ENCODE measurements at regions not wholly inside any gene's neighbourhood (a gene's known extent, or its start where the extent isn't known, plus 50 kb on each side); places are given as distances from the start of the nearest gene placed in this dataset.

DNA sequence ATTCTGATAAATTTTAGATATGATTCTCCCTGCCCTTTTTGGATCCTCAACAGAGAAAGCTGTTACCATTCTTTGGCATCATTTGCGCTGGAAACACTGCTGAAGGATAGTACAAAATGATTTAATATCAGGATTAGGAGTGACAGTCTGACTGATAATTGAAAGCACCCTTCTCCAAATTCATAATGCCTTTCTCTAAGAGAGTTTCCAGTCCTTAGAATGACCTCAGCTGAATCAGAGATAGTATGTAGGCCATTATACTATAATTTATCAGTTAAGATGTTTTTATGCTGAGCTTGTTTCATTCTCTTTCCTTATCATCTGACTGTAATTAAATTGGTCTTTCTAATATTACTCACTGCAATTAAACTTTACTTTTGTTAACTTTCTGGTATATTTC is 166.7 kb downstream of the ZNF326 start:
- Mint-ChIP-seq H3K9me3 (peaks cover 2% of the 10 kb centered on the region), H3K36me3 (ENCODE audit: low read depth) (no peaks in the 10 kb centered on the region), H3K27me3 (ENCODE audit: low read depth) (peaks cover 5% of the 10 kb centered on the region), H3K4me1 (no peaks in the 10 kb centered on the region), H3K4me3 (no peak overlapping the region), H3K27ac (no peak overlapping the region)
- TF ChIP-seq, protein P1, sequence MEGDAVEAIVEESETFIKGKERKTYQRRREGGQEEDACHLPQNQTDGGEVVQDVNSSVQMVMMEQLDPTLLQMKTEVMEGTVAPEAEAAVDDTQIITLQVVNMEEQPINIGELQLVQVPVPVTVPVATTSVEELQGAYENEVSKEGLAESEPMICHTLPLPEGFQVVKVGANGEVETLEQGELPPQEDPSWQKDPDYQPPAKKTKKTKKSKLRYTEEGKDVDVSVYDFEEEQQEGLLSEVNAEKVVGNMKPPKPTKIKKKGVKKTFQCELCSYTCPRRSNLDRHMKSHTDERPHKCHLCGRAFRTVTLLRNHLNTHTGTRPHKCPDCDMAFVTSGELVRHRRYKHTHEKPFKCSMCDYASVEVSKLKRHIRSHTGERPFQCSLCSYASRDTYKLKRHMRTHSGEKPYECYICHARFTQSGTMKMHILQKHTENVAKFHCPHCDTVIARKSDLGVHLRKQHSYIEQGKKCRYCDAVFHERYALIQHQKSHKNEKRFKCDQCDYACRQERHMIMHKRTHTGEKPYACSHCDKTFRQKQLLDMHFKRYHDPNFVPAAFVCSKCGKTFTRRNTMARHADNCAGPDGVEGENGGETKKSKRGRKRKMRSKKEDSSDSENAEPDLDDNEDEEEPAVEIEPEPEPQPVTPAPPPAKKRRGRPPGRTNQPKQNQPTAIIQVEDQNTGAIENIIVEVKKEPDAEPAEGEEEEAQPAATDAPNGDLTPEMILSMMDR (IDR thresholded peaks at IDR 0.05; ENCODE audit: unreplicated experiment in 3 of 3), result no peak

DNA sequence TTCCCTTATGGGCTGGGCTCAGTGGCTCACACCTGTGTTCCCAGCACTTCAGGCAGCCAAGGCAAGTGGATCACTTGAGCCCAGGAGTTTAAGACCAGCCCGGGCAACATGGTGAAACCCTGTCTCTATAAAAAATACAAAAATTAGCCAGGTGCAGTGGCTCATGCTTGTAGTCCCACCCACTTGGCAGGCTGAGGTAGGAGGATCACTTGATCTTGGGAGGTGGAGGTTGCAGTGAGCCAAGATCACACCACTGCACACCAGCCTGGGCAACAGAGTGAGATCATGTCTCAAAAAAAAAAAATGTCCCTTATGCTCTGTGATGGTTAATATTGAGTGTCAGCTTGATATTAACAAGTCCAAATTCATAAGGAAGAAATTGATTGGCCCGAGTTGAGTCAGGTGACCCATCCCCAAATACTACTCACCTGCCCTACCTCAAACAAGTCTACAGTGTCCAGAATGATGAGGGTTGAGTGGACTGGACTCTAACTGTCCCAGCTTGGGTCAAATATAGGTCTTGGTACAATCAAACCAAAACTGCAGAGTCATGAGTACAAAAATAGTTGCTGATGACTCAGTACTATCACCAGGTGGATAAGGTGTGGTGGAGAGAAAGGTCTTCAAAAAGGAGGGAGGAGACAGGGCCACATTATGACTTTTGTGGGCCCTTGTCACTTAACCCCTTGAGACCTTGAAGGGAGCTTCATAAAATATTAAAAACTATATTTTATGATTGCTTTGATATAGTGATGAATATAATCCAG is 161.0 kb downstream of the ZNF326 start:
- peaks cover 4% of the 10 kb centered on the region for H3K27me3 Mint-ChIP-seq (ENCODE audit: low read depth)
- TF ChIP-seq, protein P1 (IDR thresholded peaks at IDR 0.05; ENCODE audit: unreplicated experiment in 3 of 3), result no peak
- peaks cover 13% of the 10 kb centered on the region for H3K9me3 Mint-ChIP-seq
- H3K4me3 Mint-ChIP-seq, result no peak overlapping the region
- H3K27ac Mint-ChIP-seq, result no peak overlapping the region
- H3K36me3 Mint-ChIP-seq (ENCODE audit: low read depth), result no peaks in the 10 kb centered on the region
- no peaks in the 10 kb centered on the region for H3K4me1 Mint-ChIP-seq

GRCh38 chr1:90154711-90155110 is 159.8 kb downstream of the ZNF326 start:
- TF ChIP-seq, protein P1 (IDR thresholded peaks at IDR 0.05; ENCODE audit: unreplicated experiment in 3 of 3), result no peak
- Mint-ChIP-seq H3K4me1 (no peaks in the 10 kb centered on the region), H3K4me3 (no peak overlapping the region), H3K27ac (no peak overlapping the region), H3K9me3 (peaks cover 17% of the 10 kb centered on the region), H3K27me3 (ENCODE audit: low read depth) (peaks cover 4% of the 10 kb centered on the region), H3K36me3 (ENCODE audit: low read depth) (no peaks in the 10 kb centered on the region)

DNA sequence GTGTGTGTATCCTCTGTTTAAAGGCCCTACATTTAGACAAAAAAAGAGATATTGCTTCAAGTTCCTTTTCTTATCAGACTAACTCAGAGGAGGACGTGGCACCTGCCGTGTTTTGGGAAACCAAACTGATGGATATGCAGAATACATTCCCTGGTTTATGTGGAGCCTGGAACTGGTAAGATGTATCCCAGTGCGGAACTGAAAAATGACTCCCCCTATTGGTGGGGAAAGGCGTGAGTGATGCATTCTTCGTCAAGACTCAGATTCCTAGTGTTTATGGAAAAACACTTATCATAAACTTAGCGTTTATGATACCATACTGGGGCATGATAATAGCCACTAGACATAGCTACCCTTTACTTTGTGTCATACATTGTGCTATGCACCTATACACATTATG is 154.2 kb downstream of the ZNF326 start:
- Mint-ChIP-seq H3K27me3 (ENCODE audit: low read depth) (peaks cover 9% of the 10 kb centered on the region), H3K4me3 (no peak overlapping the region), H3K9me3 (peaks cover 17% of the 10 kb centered on the region), H3K4me1 (no peaks in the 10 kb centered on the region), H3K27ac (no peak overlapping the region), H3K36me3 (ENCODE audit: low read depth) (no peaks in the 10 kb centered on the region)
- TF ChIP-seq, protein P1 (IDR thresholded peaks at IDR 0.05; ENCODE audit: unreplicated experiment in 3 of 3), result no peak

GRCh38 chr1:90147093-90147492 is 152.2 kb downstream of the ZNF326 start:
- Mint-ChIP-seq H3K4me1 (no peaks in the 10 kb centered on the region), H3K27me3 (ENCODE audit: low read depth) (peaks cover 9% of the 10 kb centered on the region), H3K27ac (no peak overlapping the region), H3K36me3 (ENCODE audit: low read depth) (no peaks in the 10 kb centered on the region), H3K9me3 (peaks cover 14% of the 10 kb centered on the region), H3K4me3 (no peak overlapping the region)
- TF ChIP-seq, protein P1 (IDR thresholded peaks at IDR 0.05; ENCODE audit: unreplicated experiment in 3 of 3), result no peak

- Mint-ChIP-seq H3K4me1 (no peaks in the 10 kb centered on the region), H3K4me3 (no peak overlapping the region), H3K27ac (no peak overlapping the region), H3K9me3 (peaks cover 8% of the 10 kb centered on the region), H3K36me3 (ENCODE audit: low read depth) (no peaks in the 10 kb centered on the region), H3K27me3 (ENCODE audit: low read depth) (peaks cover 4% of the 10 kb centered on the region)
- TF ChIP-seq, protein P1 (IDR thresholded peaks at IDR 0.05; ENCODE audit: unreplicated experiment in 3 of 3), result no peak
These were observed 149.9 kb downstream of the ZNF326 start for GRCh38 chr1:90144820-90145219.
